IPS DF 19.7 (cell line): ENCODE measurements at regions not wholly inside any gene's neighbourhood (a gene's known extent, or its start where the extent isn't known, plus 50 kb on each side); places are given as distances from the start of the nearest gene placed in this dataset.

Experiments
- DNase-seq: peaks from one replicate; pipeline ENCODE4 v3.0.0-alpha.2; 2013; ENCODE audit warnings: low read depth, low spot score

GRCh38 chr5:67515762-67516161 lies 319.2 kb upstream of the CD180 start:
- DNase-seq, result no peak

GRCh38 chr5:67515020-67515689 lies 318.6 kb upstream of the CD180 start:
- DNase-seq, result no peak

- no peak for DNase-seq
Measured at GRCh38 chr5:67512758-67513157, 316.2 kb upstream of the CD180 start.

- DNase-seq, result no peak
Measured at GRCh38 chr5:67511911-67512310, 315.3 kb upstream of the CD180 start.

GRCh38 chr5:67510204-67510603 lies 313.6 kb upstream of the CD180 start:
- DNase-seq, result no peak

GRCh38 chr5:67509402-67510186 lies 313.0 kb upstream of the CD180 start:
- DNase-seq, result no peak

- no peak for DNase-seq
Measured at GRCh38 chr5:67506241-67506640, 309.6 kb upstream of the CD180 start.

- no peak for DNase-seq
Measured at GRCh38 chr5:67502951-67503350, 306.4 kb upstream of the CD180 start.

GRCh38 chr5:67496051-67496450 lies 299.5 kb upstream of the CD180 start:
- DNase-seq, result no peak

GRCh38 chr5:67495072-67495471 lies 298.5 kb upstream of the CD180 start:
- DNase-seq, result no peak

- no peak for DNase-seq
Measured at GRCh38 chr5:67494186-67494855, 297.7 kb upstream of the CD180 start.

- peak; percentile 17 for DNase-seq
Measured at GRCh38 chr5:67493676-67494075, 297.1 kb upstream of the CD180 start.

GRCh38 chr5:67490543-67491321 lies 294.1 kb upstream of the CD180 start:
- no peak for DNase-seq

- DNase-seq, result no peak
Measured at GRCh38 chr5:67488885-67489284, 292.3 kb upstream of the CD180 start.

GRCh38 chr5:67487862-67488261 lies 291.3 kb upstream of the CD180 start:
- DNase-seq, result no peak

- no peak for DNase-seq
Measured at GRCh38 chr5:67483453-67484030, 286.9 kb upstream of the CD180 start.

- no peak for DNase-seq
Measured at GRCh38 chr5:67481362-67481761, 284.8 kb upstream of the CD180 start.

- no peak for DNase-seq
Measured at GRCh38 chr5:67478337-67478736, 281.7 kb upstream of the CD180 start.

- no peak for DNase-seq
Measured at GRCh38 chr5:67476995-67477394, 280.4 kb upstream of the CD180 start.

GRCh38 chr5:67476531-67476930 lies 279.9 kb upstream of the CD180 start:
- no peak for DNase-seq

GRCh38 chr5:67475489-67475888 lies 278.9 kb upstream of the CD180 start:
- DNase-seq, result no peak
